OCI-LY3 (cell line): ENCODE measurements at regions not wholly inside any gene's neighbourhood (a gene's known extent, or its start where the extent isn't known, plus 50 kb on each side); places are given as distances from the start of the nearest gene placed in this dataset.
"Not testable (repeated sequence)": the region's sequence is repeated elsewhere in the genome, so short reads cannot be mapped to it uniquely, and the experiment has no call there.

ENCODE experiments used
- H2AFZ ChIP-seq: fragments of 200-600, 300-600 bp; shearing (Covaris generic); 2 replicates; pipeline ENCODE4 v1.6.0; 2014; ENCODE audit warnings: antibody characterized with exemption, low read depth, low read length
- H3K27ac ChIP-seq: fragments of 200-600, 300-600 bp; sonication (generic); 2 replicates; pipeline ENCODE4 v1.5.1; 2014; ENCODE audit warnings: mild to moderate bottlenecking, low read length, moderate library complexity, mixed read lengths
- H3K27me3 ChIP-seq: fragments of 200-600, 300-600 bp; sonication (generic); 2 replicates; pipeline ENCODE4 v1.6.1; 2014; ENCODE audit warnings: low read depth, low read length, mixed read lengths
- H3K36me3 ChIP-seq: fragments of 200-600, 300-600 bp; sonication (generic); replicated peaks from 2 replicates; pipeline ENCODE3; 2014; ENCODE audit warnings: low read depth, low read length, mixed read lengths
- H3K4me1 ChIP-seq: fragments of 300-600, 200-600 bp; sonication (generic); 2 replicates; pipeline ENCODE4 v1.6.1; 2014; ENCODE audit warnings: low read length, mixed read lengths
- H3K4me2 ChIP-seq: fragments of 200-600, 300-600 bp; sonication (generic); 2 replicates; pipeline ENCODE4 v1.6.1; 2014; ENCODE audit warnings: low read length, mixed read lengths
- H3K4me3 ChIP-seq: fragments of 300-600, 200-600 bp; sonication (generic); 2 replicates; pipeline ENCODE4 v1.5.1; 2014; ENCODE audit warnings: antibody characterized with exemption, mild to moderate bottlenecking, low read length, moderate library complexity
- H3K79me2 ChIP-seq: fragments of 300-600, 200-600 bp; shearing (Covaris generic); 2 replicates; pipeline ENCODE4 v1.6.1; 2014; ENCODE audit warnings: mild to moderate bottlenecking, low read length, mixed read lengths
- H3K9ac ChIP-seq: fragments of 300-600, 200-600 bp; shearing (Covaris generic); 2 replicates; pipeline ENCODE4 v1.6.0; 2014; ENCODE audit warnings: mild to moderate bottlenecking, low read length, moderate library complexity
- H3K9me3 ChIP-seq: fragments of 200-600, 300-600 bp; shearing (Covaris generic); 2 replicates; pipeline ENCODE4 v1.6.1; 2014; ENCODE audit warnings: low read length, mixed read lengths; ENCODE audit not compliant: insufficient read depth
- H4K20me1 ChIP-seq: fragments of 200-600, 300-600 bp; sonication (generic); 2 replicates; pipeline ENCODE4 v1.6.1; 2016; ENCODE audit warnings: low read length, mixed read lengths; ENCODE audit not compliant: insufficient read depth
- EZH2phosphoT487 ChIP-seq: fragments of 200-600 bp; shearing (Covaris generic); IDR thresholded peaks from 2 replicates; pipeline ENCODE4 v1.6.1; 2018; ENCODE audit warnings: antibody characterized with exemption, mixed run types, low read depth
- TF ChIP-seq, protein P1 (sequence below): fragments of 200-600, 300-600 bp; sonication (generic); IDR thresholded peaks from 2 replicates; pipeline ENCODE4 v1.5.1; 2014; ENCODE audit warnings: antibody characterized with exemption, low read length, low read depth

DNA sequence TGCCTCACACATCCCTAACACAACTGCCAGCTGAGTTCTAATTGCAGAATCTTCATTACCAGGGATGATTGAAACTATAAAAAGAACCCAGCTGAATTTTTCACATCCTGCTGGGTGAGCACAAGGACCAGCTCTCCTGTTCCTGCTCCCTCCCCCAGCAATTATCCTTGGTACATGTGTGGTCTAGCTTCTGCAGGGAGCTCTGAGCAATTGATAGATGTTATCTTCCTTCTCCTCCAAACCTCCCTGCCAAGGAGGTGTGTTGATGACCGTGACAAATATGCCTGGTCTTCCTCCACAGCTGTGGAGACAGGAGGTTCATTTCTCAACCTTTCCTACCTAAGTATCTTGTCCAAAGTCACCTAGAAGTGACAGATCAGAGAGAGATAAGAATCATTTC lies 65.3 kb upstream of the MAN1A2 start:
- no peak overlapping the region for H3K27ac ChIP-seq
- TF ChIP-seq, protein P1, sequence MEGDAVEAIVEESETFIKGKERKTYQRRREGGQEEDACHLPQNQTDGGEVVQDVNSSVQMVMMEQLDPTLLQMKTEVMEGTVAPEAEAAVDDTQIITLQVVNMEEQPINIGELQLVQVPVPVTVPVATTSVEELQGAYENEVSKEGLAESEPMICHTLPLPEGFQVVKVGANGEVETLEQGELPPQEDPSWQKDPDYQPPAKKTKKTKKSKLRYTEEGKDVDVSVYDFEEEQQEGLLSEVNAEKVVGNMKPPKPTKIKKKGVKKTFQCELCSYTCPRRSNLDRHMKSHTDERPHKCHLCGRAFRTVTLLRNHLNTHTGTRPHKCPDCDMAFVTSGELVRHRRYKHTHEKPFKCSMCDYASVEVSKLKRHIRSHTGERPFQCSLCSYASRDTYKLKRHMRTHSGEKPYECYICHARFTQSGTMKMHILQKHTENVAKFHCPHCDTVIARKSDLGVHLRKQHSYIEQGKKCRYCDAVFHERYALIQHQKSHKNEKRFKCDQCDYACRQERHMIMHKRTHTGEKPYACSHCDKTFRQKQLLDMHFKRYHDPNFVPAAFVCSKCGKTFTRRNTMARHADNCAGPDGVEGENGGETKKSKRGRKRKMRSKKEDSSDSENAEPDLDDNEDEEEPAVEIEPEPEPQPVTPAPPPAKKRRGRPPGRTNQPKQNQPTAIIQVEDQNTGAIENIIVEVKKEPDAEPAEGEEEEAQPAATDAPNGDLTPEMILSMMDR = no peak
- no peak for TF ChIP-seq EZH2phosphoT487
- H2AFZ ChIP-seq = no peak overlapping the region
- no peaks in the 10 kb centered on the region for H3K79me2 ChIP-seq
- no peaks in the 10 kb centered on the region for H3K9me3 ChIP-seq
- no peaks in the 10 kb centered on the region for H3K27me3 ChIP-seq
- H4K20me1 ChIP-seq = no peaks in the 10 kb centered on the region
- H3K4me1 ChIP-seq = no peaks in the 10 kb centered on the region
- H3K4me2 ChIP-seq = no peak overlapping the region
- H3K36me3 ChIP-seq = no peaks in the 10 kb centered on the region
- no peak overlapping the region for H3K9ac ChIP-seq
- H3K4me3 ChIP-seq = no peak overlapping the region

DNA sequence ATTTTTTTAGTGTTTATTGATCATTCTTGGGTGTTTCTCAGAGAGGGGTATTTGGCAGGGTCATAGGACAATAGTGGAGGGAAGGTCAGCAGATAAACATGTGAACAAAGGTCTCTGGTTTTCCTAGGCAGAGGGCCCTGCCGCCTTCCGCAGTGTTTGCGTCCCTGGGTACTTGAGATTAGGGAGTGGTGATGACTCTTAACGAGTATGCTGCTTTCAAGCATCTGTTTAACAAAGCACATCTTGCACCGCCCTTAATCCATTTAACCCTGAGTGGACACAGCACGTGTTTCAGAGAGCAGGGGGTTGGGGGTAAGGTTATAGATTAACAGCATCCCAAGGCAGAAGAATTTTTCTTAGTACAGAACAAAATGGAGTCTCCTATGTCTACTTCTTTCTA lies 67.1 kb upstream of the MAN1A2 start:
- not testable (repeated sequence) for H3K79me2 ChIP-seq, H3K9me3 ChIP-seq, H3K4me3 ChIP-seq, H3K27ac ChIP-seq, H3K4me1 ChIP-seq, H3K9ac ChIP-seq, H3K4me2 ChIP-seq, H3K36me3 ChIP-seq, H4K20me1 ChIP-seq, H3K27me3 ChIP-seq, H2AFZ ChIP-seq

DNA sequence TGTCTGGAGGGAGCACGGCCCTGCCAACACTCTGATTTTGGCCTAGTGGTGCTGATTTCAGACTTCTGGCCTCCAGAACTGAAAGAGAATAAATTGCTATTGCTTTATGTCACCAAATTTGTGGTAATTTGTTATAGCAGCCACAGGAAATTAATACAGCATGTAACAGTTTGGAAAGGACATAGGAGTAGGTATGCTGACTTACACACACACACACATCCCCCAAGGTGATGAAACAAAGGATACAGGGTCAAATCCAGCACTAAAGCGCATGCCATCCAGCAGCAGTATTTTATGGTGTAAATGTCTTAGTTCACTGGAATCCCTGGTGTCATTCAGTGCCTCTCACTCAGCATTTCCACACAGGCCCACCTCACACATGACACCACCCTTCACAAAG lies 72.2 kb upstream of the MAN1A2 start:
- H3K36me3 ChIP-seq = no peaks in the 10 kb centered on the region
- no peak overlapping the region for H3K4me3 ChIP-seq
- H4K20me1 ChIP-seq = no peaks in the 10 kb centered on the region
- TF ChIP-seq EZH2phosphoT487 = no peak
- TF ChIP-seq, protein P1 = no peak
- no peaks in the 10 kb centered on the region for H3K9me3 ChIP-seq
- H2AFZ ChIP-seq = no peak overlapping the region
- no peaks in the 10 kb centered on the region for H3K4me1 ChIP-seq
- H3K27me3 ChIP-seq = no peaks in the 10 kb centered on the region
- no peak overlapping the region for H3K4me2 ChIP-seq
- no peak overlapping the region for H3K9ac ChIP-seq
- H3K27ac ChIP-seq = no peak overlapping the region
- no peaks in the 10 kb centered on the region for H3K79me2 ChIP-seq

DNA sequence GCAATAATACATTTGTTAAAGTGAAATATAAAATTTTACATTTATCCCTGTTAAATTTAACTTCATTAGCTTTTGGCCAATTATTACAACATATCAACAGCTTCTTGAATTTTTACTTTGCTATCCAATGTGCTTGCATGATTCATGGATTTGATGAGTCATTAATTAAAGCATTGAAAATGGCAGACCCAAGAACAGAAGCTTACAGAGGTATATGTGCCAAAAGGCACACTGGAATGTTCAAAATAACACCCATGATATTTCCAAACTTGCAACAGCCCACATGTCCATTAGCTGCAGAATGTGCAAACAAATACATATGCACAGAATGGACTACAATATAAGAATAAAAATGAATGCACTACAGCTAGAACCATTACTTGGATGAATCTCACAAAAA lies 76.4 kb upstream of the MAN1A2 start:
- TF ChIP-seq, protein P1 = no peak
- TF ChIP-seq EZH2phosphoT487 = no peak
- Histone ChIP-seq H4K20me1 (no peaks in the 10 kb centered on the region), H3K4me3 (no peak overlapping the region), H3K9me3 (no peaks in the 10 kb centered on the region), H3K9ac (no peak overlapping the region), H3K4me2 (no peak overlapping the region), H3K36me3 (no peaks in the 10 kb centered on the region), H3K27me3 (no peaks in the 10 kb centered on the region), H3K27ac (no peak overlapping the region), H2AFZ (no peak overlapping the region), H3K79me2 (no peaks in the 10 kb centered on the region), H3K4me1 (no peaks in the 10 kb centered on the region)

DNA sequence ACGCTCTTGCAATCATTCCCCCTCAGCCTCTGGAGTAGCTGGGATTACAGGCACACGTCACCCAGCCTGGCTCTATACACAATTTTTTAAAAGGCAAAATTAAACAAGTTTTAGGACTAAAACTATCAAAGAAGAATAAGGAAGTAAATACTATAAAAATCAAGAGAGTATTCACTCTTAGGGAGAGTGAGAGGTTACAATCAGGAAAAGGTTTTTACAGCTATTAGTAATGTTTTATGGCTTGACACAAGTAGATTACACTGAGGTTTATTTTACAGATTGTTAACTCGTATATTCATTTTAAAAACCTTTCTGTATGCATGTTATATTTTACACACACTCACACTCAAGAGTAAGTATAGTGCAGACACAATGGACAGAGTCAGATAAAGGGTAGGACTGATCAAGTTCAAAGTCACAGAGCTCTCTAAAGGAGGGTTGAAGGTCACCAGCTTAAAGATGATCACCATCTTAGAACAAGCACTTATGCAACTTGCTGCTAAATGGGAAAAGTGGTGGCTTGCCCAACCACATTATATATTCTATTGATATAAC lies 77.9 kb upstream of the MAN1A2 start:
- no peaks in the 10 kb centered on the region for H3K4me1 ChIP-seq
- H3K4me2 ChIP-seq = no peak overlapping the region
- H3K36me3 ChIP-seq = no peaks in the 10 kb centered on the region
- no peak overlapping the region for H3K27ac ChIP-seq
- no peak overlapping the region for H2AFZ ChIP-seq
- H3K27me3 ChIP-seq = no peaks in the 10 kb centered on the region
- H3K4me3 ChIP-seq = no peak overlapping the region
- no peak overlapping the region for H3K9ac ChIP-seq
- H4K20me1 ChIP-seq = no peaks in the 10 kb centered on the region
- TF ChIP-seq, protein P1 = no peak
- H3K79me2 ChIP-seq = no peaks in the 10 kb centered on the region
- H3K9me3 ChIP-seq = no peaks in the 10 kb centered on the region
